ENCODE measurements at regions not wholly inside any gene's neighbourhood (a gene's known extent, or its start where the extent isn't known, plus 50 kb on each side); places are given as distances from the start of the nearest gene placed in this dataset.

DNA sequence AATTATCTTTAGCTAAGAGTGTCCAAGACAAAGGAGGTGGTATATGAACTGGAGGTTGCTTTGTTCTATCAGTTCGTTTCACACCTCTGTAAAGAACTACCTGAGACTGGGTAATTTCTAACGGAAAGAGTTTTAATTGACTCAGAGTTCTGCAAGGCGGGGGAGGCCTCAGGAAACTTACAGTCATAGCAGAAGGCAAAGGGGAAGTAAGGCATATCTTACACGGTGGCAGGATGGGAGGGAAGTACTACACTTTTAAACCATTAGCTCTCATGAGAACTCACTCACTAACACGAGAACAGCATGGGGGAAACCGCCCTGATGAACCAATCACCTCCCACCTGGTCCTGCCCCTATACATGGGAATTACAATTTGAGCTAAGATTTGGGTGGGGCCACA, 1202.3 kb upstream of the LRRTM3 start (continued):
- TF ChIP-seq PRDM4 (tag by site-specific recombination; IDR thresholded peaks at IDR 0.05) (no peak), ZSCAN5A (tag by site-specific recombination; IDR thresholded peaks at IDR 0.05) (no peak), ZNF114 (tag by site-specific recombination; IDR thresholded peaks at IDR 0.05) (no peak), ZNF488 (tag by site-specific recombination; IDR thresholded peaks at IDR 0.05) (no peak), ZNF600 (tag by site-specific recombination; IDR thresholded peaks at IDR 0.05) (no peak), ZNF19 (tag by site-specific recombination; IDR thresholded peaks at IDR 0.05; ENCODE audit: low read depth) (no peak), ZSCAN16 (tag by site-specific recombination; IDR thresholded peaks at IDR 0.05) (no peak), MYNN (tag by site-specific recombination; IDR thresholded peaks at IDR 0.05; ENCODE audit: borderline replicate concordance) (no peak), ZIC2 (tag by site-specific recombination; IDR thresholded peaks at IDR 0.05) (no peak), ZNF501 (tag by site-specific recombination; IDR thresholded peaks at IDR 0.05) (no peak), ZNF248 (tag by site-specific recombination; IDR thresholded peaks at IDR 0.05) (no peak), ZNF398 (tag by site-specific recombination; IDR thresholded peaks at IDR 0.05) (no peak)

DNA sequence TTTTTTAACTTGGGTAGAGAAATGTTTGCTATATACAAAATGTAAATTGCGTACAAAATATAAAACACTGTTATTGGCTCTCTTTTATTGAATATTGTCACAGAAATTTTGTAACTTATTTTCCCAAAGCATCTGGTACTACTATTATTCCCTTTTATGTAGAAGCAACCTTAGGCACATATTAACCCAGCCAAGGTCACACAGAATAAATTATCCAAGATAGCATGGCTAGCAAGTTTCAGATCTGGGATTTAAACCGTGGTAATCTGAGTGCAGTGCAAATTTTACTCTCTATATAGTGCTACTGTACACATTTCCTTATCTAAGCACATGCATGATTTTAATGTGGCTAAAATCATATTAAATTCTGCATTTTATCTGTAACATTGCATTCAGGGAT, 1190.5 kb upstream of the LRRTM3 start:
- CTCF ChIA-PET, result no interaction called here
- POLR2A ChIA-PET, result interaction anchor here (0.6 kb wide), 1 partner anchor 377 kb away, joined by 3 read pairs; no protein-coding TSS in a partner anchor
- no peak overlapping the region for H3K27ac ChIP-seq (ENCODE audit: extremely low read depth, low read depth, low read length)
- H3K36me3 ChIP-seq (ENCODE audit: control insufficient read depth in 2 of 2, insufficient read depth in 1 of 2, low read length in 2 of 2), result no peaks in the 10 kb centered on the region
- no peak overlapping the region for H3K4me3 ChIP-seq (ENCODE audit: low read depth, low read length)
- H3K4me1 ChIP-seq (ENCODE audit: control insufficient read depth, insufficient read depth, low read length), result no peaks in the 10 kb centered on the region
- no peaks in the 10 kb centered on the region for H3K9me3 ChIP-seq (ENCODE audit: control insufficient read depth, insufficient read depth, low read depth, low read length)
- TF ChIP-seq ZNF174 (tag by site-specific recombination; IDR thresholded peaks at IDR 0.05) (no peak), ZNF335 (tag by site-specific recombination; conservative IDR thresholded peaks at IDR 0.05) (no peak), ZNF521 (tag by site-specific recombination; IDR thresholded peaks at IDR 0.05) (no peak), TRIM28 (IDR thresholded peaks at IDR 0.05; ENCODE audit: borderline replicate concordance, low read length) (no peak), ZNF221 (tag by site-specific recombination; IDR thresholded peaks at IDR 0.05; ENCODE audit: borderline replicate concordance) (no peak), ZNF501 (tag by site-specific recombination; IDR thresholded peaks at IDR 0.05) (no peak), ZNF473 (tag by site-specific recombination; IDR thresholded peaks at IDR 0.05) (no peak), ZNF175 (tag by site-specific recombination; IDR thresholded peaks at IDR 0.05) (no peak), IKZF3 (tag by site-specific recombination; IDR thresholded peaks at IDR 0.05) (no peak), MYNN (tag by site-specific recombination; IDR thresholded peaks at IDR 0.05; ENCODE audit: borderline replicate concordance) (no peak)
- TF ChIP-seq, protein P1, sequence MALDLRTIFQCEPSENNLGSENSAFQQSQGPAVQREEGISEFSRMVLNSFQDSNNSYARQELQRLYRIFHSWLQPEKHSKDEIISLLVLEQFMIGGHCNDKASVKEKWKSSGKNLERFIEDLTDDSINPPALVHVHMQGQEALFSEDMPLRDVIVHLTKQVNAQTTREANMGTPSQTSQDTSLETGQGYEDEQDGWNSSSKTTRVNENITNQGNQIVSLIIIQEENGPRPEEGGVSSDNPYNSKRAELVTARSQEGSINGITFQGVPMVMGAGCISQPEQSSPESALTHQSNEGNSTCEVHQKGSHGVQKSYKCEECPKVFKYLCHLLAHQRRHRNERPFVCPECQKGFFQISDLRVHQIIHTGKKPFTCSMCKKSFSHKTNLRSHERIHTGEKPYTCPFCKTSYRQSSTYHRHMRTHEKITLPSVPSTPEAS (tag by site-specific recombination; IDR thresholded peaks at IDR 0.05), result no peak
- TF ChIP-seq, protein P2, sequence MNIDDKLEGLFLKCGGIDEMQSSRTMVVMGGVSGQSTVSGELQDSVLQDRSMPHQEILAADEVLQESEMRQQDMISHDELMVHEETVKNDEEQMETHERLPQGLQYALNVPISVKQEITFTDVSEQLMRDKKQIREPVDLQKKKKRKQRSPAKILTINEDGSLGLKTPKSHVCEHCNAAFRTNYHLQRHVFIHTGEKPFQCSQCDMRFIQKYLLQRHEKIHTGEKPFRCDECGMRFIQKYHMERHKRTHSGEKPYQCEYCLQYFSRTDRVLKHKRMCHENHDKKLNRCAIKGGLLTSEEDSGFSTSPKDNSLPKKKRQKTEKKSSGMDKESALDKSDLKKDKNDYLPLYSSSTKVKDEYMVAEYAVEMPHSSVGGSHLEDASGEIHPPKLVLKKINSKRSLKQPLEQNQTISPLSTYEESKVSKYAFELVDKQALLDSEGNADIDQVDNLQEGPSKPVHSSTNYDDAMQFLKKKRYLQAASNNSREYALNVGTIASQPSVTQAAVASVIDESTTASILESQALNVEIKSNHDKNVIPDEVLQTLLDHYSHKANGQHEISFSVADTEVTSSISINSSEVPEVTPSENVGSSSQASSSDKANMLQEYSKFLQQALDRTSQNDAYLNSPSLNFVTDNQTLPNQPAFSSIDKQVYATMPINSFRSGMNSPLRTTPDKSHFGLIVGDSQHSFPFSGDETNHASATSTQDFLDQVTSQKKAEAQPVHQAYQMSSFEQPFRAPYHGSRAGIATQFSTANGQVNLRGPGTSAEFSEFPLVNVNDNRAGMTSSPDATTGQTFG (tag by site-specific recombination; IDR thresholded peaks at IDR 0.05; ENCODE audit: borderline replicate concordance), result no peak
- TF ChIP-seq, protein P3, sequence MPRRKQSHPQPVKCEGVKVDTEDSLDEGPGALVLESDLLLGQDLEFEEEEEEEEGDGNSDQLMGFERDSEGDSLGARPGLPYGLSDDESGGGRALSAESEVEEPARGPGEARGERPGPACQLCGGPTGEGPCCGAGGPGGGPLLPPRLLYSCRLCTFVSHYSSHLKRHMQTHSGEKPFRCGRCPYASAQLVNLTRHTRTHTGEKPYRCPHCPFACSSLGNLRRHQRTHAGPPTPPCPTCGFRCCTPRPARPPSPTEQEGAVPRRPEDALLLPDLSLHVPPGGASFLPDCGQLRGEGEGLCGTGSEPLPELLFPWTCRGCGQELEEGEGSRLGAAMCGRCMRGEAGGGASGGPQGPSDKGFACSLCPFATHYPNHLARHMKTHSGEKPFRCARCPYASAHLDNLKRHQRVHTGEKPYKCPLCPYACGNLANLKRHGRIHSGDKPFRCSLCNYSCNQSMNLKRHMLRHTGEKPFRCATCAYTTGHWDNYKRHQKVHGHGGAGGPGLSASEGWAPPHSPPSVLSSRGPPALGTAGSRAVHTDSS (tag by site-specific recombination; IDR thresholded peaks at IDR 0.05), result no peak
